ENCODE measurements at regions not wholly inside any gene's neighbourhood (a gene's known extent, or its start where the extent isn't known, plus 50 kb on each side); places are given as distances from the start of the nearest gene placed in this dataset.

DNA sequence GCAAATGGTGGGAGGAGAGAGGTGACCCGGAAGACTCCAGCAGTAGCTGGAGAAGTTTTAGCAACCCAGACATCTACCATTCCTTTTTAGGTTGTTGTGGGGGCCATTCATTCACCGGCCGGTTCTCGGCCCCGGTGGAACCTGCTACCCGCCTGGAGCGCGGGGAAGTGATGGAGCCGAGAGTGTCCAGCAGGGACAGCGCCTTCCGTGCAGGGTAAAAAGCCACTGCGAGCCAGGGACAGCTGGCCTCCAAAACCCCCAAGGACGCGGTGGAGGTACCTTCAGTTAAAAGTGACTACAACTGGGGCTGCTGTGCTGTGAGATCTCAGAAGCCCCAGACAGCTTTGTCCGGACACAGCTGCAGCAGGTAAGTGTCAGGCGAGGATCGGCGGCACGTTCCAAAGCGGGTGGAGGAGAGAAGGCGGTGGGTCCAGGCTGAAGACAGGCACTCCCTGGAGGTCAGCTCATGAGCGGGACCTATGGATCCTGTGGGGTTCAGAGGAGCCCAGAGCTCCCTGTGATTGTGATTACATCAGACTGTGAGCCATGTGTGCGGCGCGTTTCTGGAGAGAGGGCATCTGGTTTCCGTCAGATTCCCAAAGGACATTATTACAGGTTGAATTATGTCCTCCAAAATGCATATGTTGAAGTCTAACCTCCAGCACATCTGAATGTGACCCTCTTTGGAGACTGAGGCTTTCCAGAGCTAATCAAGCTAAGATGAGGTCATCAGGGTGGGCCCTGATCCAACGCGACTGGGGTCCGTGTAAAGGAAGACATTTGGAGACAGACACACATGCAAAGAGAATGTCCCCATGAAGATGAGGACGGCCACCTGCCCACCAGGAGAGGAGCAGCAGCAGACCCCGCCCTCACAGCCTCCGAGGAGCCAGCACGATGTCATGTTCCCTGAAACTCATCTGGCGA, 276.3 kb downstream of the EIPR1 start:
- no peaks in the 10 kb centered on the region for H3K4me1 Mint-ChIP-seq (ENCODE audit: low read depth)
- H3K36me3 Mint-ChIP-seq (ENCODE audit: low read depth), result no peaks in the 10 kb centered on the region
- ChIA-PET CTCF (no interaction called here), POLR2A (no interaction called here)
- DNase-seq (no peak), ATAC-seq (ENCODE audit: poor library complexity) (no peak)
- intact Hi-C loops (cut with DNase I, micrococcal nuclease), result no loop called here
- TF ChIP-seq, protein P1, sequence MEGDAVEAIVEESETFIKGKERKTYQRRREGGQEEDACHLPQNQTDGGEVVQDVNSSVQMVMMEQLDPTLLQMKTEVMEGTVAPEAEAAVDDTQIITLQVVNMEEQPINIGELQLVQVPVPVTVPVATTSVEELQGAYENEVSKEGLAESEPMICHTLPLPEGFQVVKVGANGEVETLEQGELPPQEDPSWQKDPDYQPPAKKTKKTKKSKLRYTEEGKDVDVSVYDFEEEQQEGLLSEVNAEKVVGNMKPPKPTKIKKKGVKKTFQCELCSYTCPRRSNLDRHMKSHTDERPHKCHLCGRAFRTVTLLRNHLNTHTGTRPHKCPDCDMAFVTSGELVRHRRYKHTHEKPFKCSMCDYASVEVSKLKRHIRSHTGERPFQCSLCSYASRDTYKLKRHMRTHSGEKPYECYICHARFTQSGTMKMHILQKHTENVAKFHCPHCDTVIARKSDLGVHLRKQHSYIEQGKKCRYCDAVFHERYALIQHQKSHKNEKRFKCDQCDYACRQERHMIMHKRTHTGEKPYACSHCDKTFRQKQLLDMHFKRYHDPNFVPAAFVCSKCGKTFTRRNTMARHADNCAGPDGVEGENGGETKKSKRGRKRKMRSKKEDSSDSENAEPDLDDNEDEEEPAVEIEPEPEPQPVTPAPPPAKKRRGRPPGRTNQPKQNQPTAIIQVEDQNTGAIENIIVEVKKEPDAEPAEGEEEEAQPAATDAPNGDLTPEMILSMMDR (IDR thresholded peaks at IDR 0.05), result no peak
- H3K9me3 Mint-ChIP-seq, result no peaks in the 10 kb centered on the region
- Histone ChIP-seq H3K9me3 (ENCODE audit: control insufficient read depth in 1 of 2, insufficient read depth in 1 of 2, low read length in 2 of 2) (no peaks in the 10 kb centered on the region), H3K4me1 (ENCODE audit: insufficient read depth, low read length) (no peaks in the 10 kb centered on the region), H3K36me3 (ENCODE audit: insufficient read depth, low read length) (no peaks in the 10 kb centered on the region), H3K27ac (ENCODE audit: low read depth in 1 of 2, low read length in 2 of 2) (no peak overlapping the region), H3K4me3 (ENCODE audit: low read length) (no peak overlapping the region), H3K27me3 (ENCODE audit: control insufficient read depth in 1 of 2, insufficient read depth in 2 of 2, low read length in 2 of 2) (peaks cover 0 to 4% of the 10 kb centered on the region in 2 experiments)
- peaks cover 22% of the 10 kb centered on the region for H3K27me3 Mint-ChIP-seq
- H3K27ac Mint-ChIP-seq, result no peak overlapping the region
- no peak overlapping the region for H3K4me3 Mint-ChIP-seq

DNA sequence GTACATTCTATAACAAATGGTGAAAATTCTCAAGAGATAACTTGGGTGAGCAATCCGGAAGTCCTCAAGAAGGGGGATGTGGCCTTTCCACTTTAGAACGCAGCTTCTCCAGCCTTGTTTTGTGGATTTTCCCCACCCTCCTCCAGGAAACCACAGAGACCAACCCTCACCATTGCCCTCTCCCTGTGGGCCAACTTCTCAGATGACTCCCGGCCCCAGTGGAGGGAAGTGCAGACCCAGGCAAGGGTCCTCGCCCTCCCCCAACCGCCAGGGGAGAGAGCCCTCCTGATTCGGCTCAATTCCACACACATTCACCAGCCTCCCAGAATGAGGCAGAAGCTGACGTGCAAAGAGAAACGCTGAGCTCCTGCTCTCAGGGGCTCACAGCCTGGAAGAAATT, 277.2 kb downstream of the EIPR1 start:
- no peaks in the 10 kb centered on the region for H3K9me3 ChIP-seq (ENCODE audit: control insufficient read depth in 1 of 2, insufficient read depth in 1 of 2, low read length in 2 of 2)
- POLR2A ChIA-PET, result no interaction called here

DNA sequence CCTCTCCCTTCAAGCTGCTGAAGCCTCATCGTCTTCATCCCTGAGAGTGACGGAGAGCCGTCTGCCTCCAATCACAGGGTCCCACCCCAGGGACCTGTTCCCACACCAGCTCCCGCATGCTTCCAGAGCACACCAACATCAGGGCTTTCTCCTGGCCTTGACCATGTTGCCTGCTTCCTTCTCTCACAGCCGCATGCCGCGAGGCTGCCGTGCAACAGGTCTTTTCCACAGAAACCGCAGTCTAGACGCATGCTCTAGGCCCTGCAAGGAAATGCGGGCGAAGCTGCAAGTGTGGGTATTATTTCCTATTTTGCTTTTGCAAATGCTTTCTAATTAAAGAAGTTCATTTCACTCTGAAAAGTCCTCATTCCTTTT, 277.8 kb downstream of the EIPR1 start:
- ATAC-seq (ENCODE audit: poor library complexity) (no peak), DNase-seq (no peak)
- intact Hi-C loops (cut with DNase I, micrococcal nuclease), result no loop called here
- TF ChIP-seq, protein P1 (IDR thresholded peaks at IDR 0.05), result no peak
- H3K4me1 Mint-ChIP-seq (ENCODE audit: low read depth), result no peaks in the 10 kb centered on the region
- H3K27ac ChIP-seq (ENCODE audit: low read depth in 1 of 2, low read length in 2 of 2), result no peak overlapping the region
- ChIA-PET CTCF (no interaction called here), POLR2A (no interaction called here)
- H3K4me1 ChIP-seq (ENCODE audit: insufficient read depth, low read length), result no peaks in the 10 kb centered on the region
- peaks cover 0 to 3% of the 10 kb centered on the region in 2 experiments for H3K27me3 ChIP-seq (ENCODE audit: control insufficient read depth in 1 of 2, insufficient read depth in 2 of 2, low read length in 2 of 2)
- H3K27ac Mint-ChIP-seq, result no peak overlapping the region
- no peak overlapping the region for H3K4me3 ChIP-seq (ENCODE audit: low read length)
- H3K27me3 Mint-ChIP-seq, result peaks cover 35% of the 10 kb centered on the region
- H3K9me3 Mint-ChIP-seq, result no peaks in the 10 kb centered on the region
- H3K36me3 Mint-ChIP-seq (ENCODE audit: low read depth), result no peaks in the 10 kb centered on the region
- H3K9me3 ChIP-seq (ENCODE audit: control insufficient read depth in 1 of 2, insufficient read depth in 1 of 2, low read length in 2 of 2), result no peaks in the 10 kb centered on the region
- H3K4me3 Mint-ChIP-seq, result no peak overlapping the region
- no peaks in the 10 kb centered on the region for H3K36me3 ChIP-seq (ENCODE audit: insufficient read depth, low read length)

More for the DNA sequence above, 277.2 kb downstream of the EIPR1 start:
- DNase-seq (no peak), ATAC-seq (ENCODE audit: poor library complexity) (no peak)
- Histone ChIP-seq H3K27ac (ENCODE audit: low read depth in 1 of 2, low read length in 2 of 2) (no peak overlapping the region), H3K27me3 (ENCODE audit: control insufficient read depth in 1 of 2, insufficient read depth in 2 of 2, low read length in 2 of 2) (peaks cover 0 to 3% of the 10 kb centered on the region in 2 experiments), H3K4me3 (ENCODE audit: low read length) (no peak overlapping the region), H3K4me1 (ENCODE audit: insufficient read depth, low read length) (no peaks in the 10 kb centered on the region), H3K36me3 (ENCODE audit: insufficient read depth, low read length) (no peaks in the 10 kb centered on the region)
- no peaks in the 10 kb centered on the region for H3K4me1 Mint-ChIP-seq (ENCODE audit: low read depth)
- CTCF ChIA-PET, result no interaction called here
- H3K36me3 Mint-ChIP-seq (ENCODE audit: low read depth), result no peaks in the 10 kb centered on the region
- TF ChIP-seq, protein P1 (IDR thresholded peaks at IDR 0.05), result no peak
- peaks cover 31% of the 10 kb centered on the region for H3K27me3 Mint-ChIP-seq
- H3K4me3 Mint-ChIP-seq, result no peak overlapping the region
- intact Hi-C loops (cut with DNase I, micrococcal nuclease), result no loop called here
- H3K9me3 Mint-ChIP-seq, result no peaks in the 10 kb centered on the region
- H3K27ac Mint-ChIP-seq, result no peak overlapping the region

Measured in CD4-positive, alpha-beta T cell (primary cell).